Panc1 (cell line): ENCODE measurements at regions not wholly inside any gene's neighbourhood (a gene's known extent, or its start where the extent isn't known, plus 50 kb on each side); places are given as distances from the start of the nearest gene placed in this dataset.

Experiments
- ATAC-seq: fragments of 200-7000 bp; cut with Tn5 transposase; 2 replicates; pipeline ENCODE4 v1.9.1; 2020; ENCODE audit warnings: mild to moderate bottlenecking, moderate library complexity
- BruUV-seq: library from RNA; stranded (reverse); fragments of 400-500 nt; replicated peaks from 2 replicates; lab custom pipeline; 2021; lab: Mats Ljungman, UMichigan
- CTCF ChIA-PET: fragments of 300-600 bp; sonication (Branson Sonifier 250); formaldehyde crosslinking; loops from one replicate; lab custom pipeline; 2022; ENCODE audit warnings: antibody characterized with exemption; lab: Charles Lee
- POLR2A ChIA-PET: fragments of 300-600 bp; sonication (Branson Sonifier 250); formaldehyde crosslinking; loops from one replicate; lab custom pipeline; 2022; ENCODE audit warnings: antibody characterized with exemption; lab: Charles Lee
- DNase-seq: peaks from one replicate; pipeline ENCODE4 v3.0.0-alpha.2; 2010; ENCODE audit warnings: low read depth, low spot score
- H3K27ac ChIP-seq: 2 replicates; pipeline ENCODE4 v1.5.1; 2011; ENCODE audit warnings: mild to moderate bottlenecking, low read length, inconsistent platforms
- H3K27me3 ChIP-seq: fragments of 200-500 bp; sonication (Bioruptor generic); 2 replicates; pipeline ENCODE4 v1.6.0; 2014; ENCODE audit warnings: low read length, inconsistent platforms; ENCODE audit not compliant: control insufficient read depth, insufficient read depth
- H3K36me3 ChIP-seq: fragments of 200-500 bp; sonication (Bioruptor generic); 2 replicates; pipeline ENCODE4 v1.5.1; 2014; ENCODE audit warnings: inconsistent platforms, mild to moderate bottlenecking, low read length, moderate library complexity; ENCODE audit not compliant: control insufficient read depth, insufficient read depth
- H3K4me1 ChIP-seq: 2 replicates; pipeline ENCODE4 v1.5.1; 2011; ENCODE audit warnings: inconsistent platforms, mild to moderate bottlenecking, low read length, moderate library complexity; ENCODE audit not compliant: control insufficient read depth, insufficient read depth
- H3K4me3 ChIP-seq, 2 experiments: 2 replicates each; pipeline ENCODE4 v1.5.1; 2011 to 2012; ENCODE audit warnings: low read depth in 2 of 2, low read length in 2 of 2, mild to moderate bottlenecking in 2 of 2, inconsistent platforms in 1 of 2, moderate library complexity in 1 of 2
- H3K9me3 ChIP-seq: fragments of 200-500 bp; sonication (Bioruptor generic); 2 replicates; pipeline ENCODE4 v1.5.1; 2014; ENCODE audit warnings: low read depth, mild to moderate bottlenecking, inconsistent platforms, low read length, moderate library complexity; ENCODE audit not compliant: control insufficient read depth, insufficient read depth
- POLR2AphosphoS5 ChIP-seq: IDR thresholded peaks from 2 replicates; pipeline ENCODE4 v1.6.1; 2012; ENCODE audit warnings: mild to moderate bottlenecking, low read depth, low read length, moderate library complexity
- SIN3A ChIP-seq: IDR thresholded peaks from 2 replicates; pipeline ENCODE4 v1.6.1; 2012; ENCODE audit warnings: low read depth, mild to moderate bottlenecking, low read length, moderate library complexity, borderline replicate concordance; ENCODE audit not compliant: insufficient read depth
- TCF7L2 ChIP-seq: IDR thresholded peaks from 2 replicates; pipeline ENCODE4 v1.6.1; 2011; ENCODE audit warnings: mild to moderate bottlenecking, low read depth, low read length, inconsistent platforms
- in situ Hi-C: cut with HindIII; loops from 2 replicates; pipeline ENCODE4 v1.10.0; 2016; ENCODE audit warnings: low sequenced_read_pairs, low pct_unique_long_range_greater_than_20kb
- intact Hi-C: fragments of 100-400 bp; cut with micrococcal nuclease; formaldehyde crosslinking; loops from one replicate; pipeline ENCODE4 v1.10.0; 2022; ENCODE audit not compliant: unreplicated experiment
- TF ChIP-seq, protein P1 (sequence below): fragments of 450-650 bp; IDR thresholded peaks from 2 replicates; pipeline ENCODE4 v1.5.1; 2017; ENCODE audit warnings: mild to moderate bottlenecking
- TF ChIP-seq, protein P2 (sequence below), 2 experiments: IDR thresholded peaks; 2 replicates each; pipeline ENCODE4 v1.6.1; 2011 to 2012; ENCODE audit warnings: low read depth in 2 of 2, control low read depth in 1 of 2, low read length in 1 of 2, mild to moderate bottlenecking in 1 of 2, moderate library complexity in 1 of 2; ENCODE audit not compliant: insufficient read depth in 1 of 2

DNA sequence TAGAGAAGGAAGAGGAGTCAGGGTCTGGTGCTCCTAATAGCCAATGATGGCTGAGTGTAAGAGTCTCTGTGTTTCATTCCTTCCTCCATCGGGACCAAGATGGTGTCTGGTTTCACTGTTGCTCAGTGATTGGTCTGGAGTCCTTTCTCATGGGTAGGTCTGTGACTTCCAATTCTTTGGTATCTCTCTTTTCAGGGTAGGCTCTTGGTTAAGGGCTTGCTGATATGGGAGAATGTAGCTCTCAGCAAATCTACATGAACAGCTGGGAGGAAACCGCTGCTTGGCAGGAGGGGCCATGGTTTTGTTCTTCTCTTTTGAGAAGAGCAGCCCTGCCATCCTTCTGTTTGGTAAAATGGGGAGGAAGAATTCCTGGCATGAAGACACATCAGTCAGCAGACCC, 209.1 kb upstream of the PODXL start:
- no peaks in the 10 kb centered on the region for H3K9me3 ChIP-seq
- POLR2A ChIA-PET: no interaction called here
- in situ Hi-C loops (no loop called here), intact Hi-C loops (no loop called here)
- DNase-seq (no peak), ATAC-seq (no peak)
- CTCF ChIA-PET: interaction anchor here (0.6 kb wide), 1 partner anchor 9 kb away, joined by 3 read pairs; no protein-coding TSS in a partner anchor
- H3K4me1 ChIP-seq: no peaks in the 10 kb centered on the region
- TF ChIP-seq POLR2AphosphoS5: no peak
- TF ChIP-seq SIN3A: no peak
- TF ChIP-seq, protein P1, sequence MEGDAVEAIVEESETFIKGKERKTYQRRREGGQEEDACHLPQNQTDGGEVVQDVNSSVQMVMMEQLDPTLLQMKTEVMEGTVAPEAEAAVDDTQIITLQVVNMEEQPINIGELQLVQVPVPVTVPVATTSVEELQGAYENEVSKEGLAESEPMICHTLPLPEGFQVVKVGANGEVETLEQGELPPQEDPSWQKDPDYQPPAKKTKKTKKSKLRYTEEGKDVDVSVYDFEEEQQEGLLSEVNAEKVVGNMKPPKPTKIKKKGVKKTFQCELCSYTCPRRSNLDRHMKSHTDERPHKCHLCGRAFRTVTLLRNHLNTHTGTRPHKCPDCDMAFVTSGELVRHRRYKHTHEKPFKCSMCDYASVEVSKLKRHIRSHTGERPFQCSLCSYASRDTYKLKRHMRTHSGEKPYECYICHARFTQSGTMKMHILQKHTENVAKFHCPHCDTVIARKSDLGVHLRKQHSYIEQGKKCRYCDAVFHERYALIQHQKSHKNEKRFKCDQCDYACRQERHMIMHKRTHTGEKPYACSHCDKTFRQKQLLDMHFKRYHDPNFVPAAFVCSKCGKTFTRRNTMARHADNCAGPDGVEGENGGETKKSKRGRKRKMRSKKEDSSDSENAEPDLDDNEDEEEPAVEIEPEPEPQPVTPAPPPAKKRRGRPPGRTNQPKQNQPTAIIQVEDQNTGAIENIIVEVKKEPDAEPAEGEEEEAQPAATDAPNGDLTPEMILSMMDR: no peak
- TF ChIP-seq, protein P2, sequence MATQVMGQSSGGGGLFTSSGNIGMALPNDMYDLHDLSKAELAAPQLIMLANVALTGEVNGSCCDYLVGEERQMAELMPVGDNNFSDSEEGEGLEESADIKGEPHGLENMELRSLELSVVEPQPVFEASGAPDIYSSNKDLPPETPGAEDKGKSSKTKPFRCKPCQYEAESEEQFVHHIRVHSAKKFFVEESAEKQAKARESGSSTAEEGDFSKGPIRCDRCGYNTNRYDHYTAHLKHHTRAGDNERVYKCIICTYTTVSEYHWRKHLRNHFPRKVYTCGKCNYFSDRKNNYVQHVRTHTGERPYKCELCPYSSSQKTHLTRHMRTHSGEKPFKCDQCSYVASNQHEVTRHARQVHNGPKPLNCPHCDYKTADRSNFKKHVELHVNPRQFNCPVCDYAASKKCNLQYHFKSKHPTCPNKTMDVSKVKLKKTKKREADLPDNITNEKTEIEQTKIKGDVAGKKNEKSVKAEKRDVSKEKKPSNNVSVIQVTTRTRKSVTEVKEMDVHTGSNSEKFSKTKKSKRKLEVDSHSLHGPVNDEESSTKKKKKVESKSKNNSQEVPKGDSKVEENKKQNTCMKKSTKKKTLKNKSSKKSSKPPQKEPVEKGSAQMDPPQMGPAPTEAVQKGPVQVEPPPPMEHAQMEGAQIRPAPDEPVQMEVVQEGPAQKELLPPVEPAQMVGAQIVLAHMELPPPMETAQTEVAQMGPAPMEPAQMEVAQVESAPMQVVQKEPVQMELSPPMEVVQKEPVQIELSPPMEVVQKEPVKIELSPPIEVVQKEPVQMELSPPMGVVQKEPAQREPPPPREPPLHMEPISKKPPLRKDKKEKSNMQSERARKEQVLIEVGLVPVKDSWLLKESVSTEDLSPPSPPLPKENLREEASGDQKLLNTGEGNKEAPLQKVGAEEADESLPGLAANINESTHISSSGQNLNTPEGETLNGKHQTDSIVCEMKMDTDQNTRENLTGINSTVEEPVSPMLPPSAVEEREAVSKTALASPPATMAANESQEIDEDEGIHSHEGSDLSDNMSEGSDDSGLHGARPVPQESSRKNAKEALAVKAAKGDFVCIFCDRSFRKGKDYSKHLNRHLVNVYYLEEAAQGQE (IDR thresholded peaks at IDR 0.05; ENCODE audit: insufficient read depth in 1 of 2, low read depth in 2 of 2, low read length in 1 of 2): no peak
- TF ChIP-seq TCF7L2: no peak
- no peaks in the 10 kb centered on the region for H3K36me3 ChIP-seq
- H3K4me3 ChIP-seq: no peak overlapping the region
- H3K27me3 ChIP-seq: peaks cover 16% of the 10 kb centered on the region
- no TSS peak for BruUV-seq
- H3K27ac ChIP-seq: no peak overlapping the region

DNA sequence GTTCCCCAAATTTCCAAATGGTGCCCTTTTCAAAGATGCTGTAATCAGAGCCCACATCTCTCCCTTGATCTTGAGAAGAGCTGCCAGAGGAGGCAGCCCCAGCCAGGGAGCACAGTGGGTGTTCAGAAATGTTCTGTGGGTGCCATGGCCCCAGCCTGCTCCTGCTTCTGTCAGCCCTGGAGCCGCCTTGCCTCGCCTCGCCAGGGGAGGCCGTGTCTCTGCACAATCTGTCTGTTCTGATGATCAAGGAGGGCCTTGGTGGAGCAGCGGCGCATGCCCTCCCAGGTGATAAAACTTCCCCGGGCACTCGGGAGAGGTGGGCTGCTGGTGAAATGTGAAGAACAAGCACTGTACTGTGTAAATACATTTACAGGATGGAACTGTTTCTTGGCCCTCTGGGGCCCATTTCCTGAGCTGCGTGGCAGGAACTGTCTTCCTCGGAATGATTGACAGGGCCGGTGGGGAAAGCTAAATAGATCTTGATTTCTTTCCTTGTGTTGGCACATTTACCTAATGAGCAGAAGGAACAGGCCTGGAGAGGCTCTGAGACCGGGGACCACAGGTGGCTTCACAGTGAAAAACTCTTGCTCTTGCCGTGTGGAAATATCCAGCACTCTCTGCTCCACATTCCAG, 207.8 kb upstream of the PODXL start:
- ATAC-seq (no peak), DNase-seq (no peak)
- peaks cover 19% of the 10 kb centered on the region for H3K27me3 ChIP-seq
- TF ChIP-seq POLR2AphosphoS5: no peak
- TF ChIP-seq SIN3A: no peak
- TF ChIP-seq, protein P1: no peak
- TF ChIP-seq, protein P2 (IDR thresholded peaks at IDR 0.05; ENCODE audit: insufficient read depth in 1 of 2, low read depth in 2 of 2, low read length in 1 of 2): no peak
- no peak for TF ChIP-seq TCF7L2
- H3K4me1 ChIP-seq: no peaks in the 10 kb centered on the region
- intact Hi-C loops: no loop called here
- in situ Hi-C loops: no loop called here
- no peaks in the 10 kb centered on the region for H3K9me3 ChIP-seq
- H3K4me3 ChIP-seq: no peak overlapping the region
- BruUV-seq: no TSS peak
- H3K27ac ChIP-seq: no peak overlapping the region
- ChIA-PET CTCF (no interaction called here), POLR2A (no interaction called here)
- H3K36me3 ChIP-seq: no peaks in the 10 kb centered on the region
